HG03103 (cell line): ENCODE measurements at regions not wholly inside any gene's neighbourhood (a gene's known extent, or its start where the extent isn't known, plus 50 kb on each side); places are given as distances from the start of the nearest gene placed in this dataset.

Experiments used
- ATAC-seq: cut with Tn5 transposase; IDR thresholded peaks from one replicate; pipeline ENCODE4 v1.9.1; 2021; ENCODE audit warnings: low read depth; ENCODE audit not compliant: unreplicated experiment

DNA sequence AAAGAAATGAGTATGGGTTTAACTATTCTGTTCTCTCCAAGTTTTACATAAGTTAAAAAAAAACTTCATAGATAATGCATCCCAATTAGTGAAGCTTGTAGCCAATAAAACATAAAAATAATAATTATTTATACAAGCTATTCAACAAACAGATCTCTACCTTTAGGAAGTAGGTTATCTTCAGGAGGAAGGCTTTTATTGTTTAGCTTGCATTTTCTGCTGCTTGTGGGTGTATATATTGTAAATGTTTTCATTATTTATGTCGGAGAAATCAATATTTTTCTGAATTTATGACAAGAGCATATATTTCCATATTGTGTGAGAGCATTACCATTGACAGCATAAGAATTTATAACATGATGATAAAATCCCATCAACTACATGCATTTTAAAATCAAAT lies 208.3 kb downstream of the TRAM1L1 start:
- no peak for ATAC-seq

DNA sequence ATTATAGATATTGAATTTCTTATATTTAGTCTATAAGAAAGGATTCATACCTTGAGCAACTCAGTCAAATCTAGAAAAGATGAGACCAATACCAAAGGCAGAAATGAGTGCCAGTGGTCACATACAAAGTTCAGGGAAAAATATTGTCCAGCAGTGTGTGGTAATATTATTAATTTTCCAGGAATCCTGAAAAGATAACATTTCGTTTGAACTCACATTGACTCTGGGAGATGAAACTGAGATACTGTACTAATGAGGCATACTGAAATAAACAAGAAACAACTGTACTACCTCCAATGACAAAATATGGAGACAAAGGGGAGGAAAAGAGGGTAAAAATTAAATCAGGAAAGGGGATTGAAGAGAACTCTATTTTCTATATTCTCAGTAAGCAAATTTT lies 212.4 kb downstream of the TRAM1L1 start:
- no peak for ATAC-seq

DNA sequence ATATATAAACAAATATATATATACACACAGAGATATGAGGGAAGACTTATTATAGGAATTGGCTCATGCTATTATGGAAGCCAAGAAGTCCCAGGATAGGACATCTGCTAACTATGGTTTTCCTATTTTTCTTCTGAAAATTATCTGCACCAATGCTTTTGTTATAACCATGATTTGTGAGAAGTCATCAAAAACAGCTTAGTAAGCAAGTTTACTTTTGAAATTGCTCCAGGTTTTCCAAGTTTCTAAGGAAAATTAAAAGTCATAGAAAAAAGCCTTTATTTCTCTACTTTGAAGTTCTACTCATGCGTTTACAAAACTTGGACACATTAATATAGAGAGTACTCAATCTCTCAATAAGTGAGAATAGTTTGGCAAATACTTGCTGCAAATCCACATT lies 213.1 kb downstream of the TRAM1L1 start:
- no peak for ATAC-seq

DNA sequence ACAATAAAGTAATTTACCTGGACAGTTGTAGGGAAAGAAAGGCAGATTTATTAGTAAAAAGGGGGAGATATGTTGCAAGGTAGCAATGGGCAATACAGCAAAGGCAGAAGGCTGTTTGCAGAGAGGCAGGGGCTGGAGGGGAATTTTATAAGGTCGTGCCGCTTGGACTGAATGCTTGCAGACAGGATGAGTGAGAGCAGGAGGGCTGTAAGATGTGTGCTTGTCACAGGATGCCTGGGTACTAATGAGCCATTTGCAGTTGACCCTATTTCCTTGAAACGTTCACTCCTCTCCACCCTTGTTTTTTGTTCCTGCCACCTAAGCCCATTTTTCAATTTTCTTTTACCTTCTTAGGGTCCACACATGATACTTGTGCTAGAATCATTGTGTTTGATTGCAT lies 214.7 kb downstream of the TRAM1L1 start:
- no peak for ATAC-seq

DNA sequence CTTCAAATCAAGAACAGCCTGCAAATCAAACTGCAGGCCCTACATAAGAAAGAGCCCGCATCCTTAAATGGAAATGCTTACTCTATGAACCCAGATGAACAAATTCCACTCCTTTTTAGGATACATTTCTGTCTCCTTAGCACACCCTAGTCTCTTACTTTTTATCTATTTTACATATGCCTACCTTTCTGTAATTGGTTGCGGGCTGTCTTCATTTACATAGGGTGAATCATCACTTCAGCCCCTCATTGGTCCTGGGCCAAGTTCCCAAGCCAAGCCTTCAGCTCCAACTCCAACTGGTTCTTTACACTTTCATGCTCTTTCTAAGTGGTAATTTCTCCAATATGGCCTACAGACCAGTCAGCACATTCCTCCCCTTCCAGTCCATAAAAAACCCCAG lies 219.3 kb downstream of the TRAM1L1 start:
- no peak for ATAC-seq

DNA sequence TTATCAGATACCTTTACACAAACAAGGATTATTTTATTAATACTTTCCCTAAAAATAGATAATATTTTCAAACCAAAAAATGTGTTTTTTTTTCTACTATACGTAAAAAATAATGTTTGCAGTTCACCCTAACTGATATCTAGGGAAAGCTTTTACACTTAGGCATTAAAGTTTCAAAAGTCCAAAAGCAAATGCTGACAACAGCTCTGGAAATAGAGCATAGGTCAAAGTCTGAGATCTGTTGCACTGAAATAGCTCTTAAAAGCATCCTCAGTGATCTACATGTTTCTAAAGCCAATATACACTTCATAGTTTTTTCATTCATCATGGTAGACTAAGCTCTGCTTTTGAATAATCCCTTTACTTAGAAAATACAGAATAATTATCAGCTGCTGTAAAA lies 222.8 kb downstream of the TRAM1L1 start:
- no peak for ATAC-seq

DNA sequence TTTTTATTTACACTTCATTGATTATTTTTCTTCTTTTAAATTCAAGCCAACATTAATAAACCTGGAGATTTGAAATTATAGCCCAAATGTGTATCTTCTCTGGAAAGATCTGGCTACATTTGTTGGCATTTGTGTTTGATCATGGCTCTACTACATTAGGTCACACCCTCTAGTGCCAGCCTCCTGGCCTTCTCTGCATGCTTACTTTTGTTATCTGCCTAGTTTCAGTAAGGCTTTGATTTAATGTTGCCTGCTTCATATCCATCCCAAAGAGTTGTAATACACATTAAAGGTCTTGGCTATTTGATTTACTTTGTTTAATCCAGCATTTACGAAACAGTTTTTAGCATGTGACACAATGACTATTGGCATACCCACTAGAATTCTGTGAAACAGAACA lies 224.5 kb downstream of the TRAM1L1 start:
- ATAC-seq: no peak

DNA sequence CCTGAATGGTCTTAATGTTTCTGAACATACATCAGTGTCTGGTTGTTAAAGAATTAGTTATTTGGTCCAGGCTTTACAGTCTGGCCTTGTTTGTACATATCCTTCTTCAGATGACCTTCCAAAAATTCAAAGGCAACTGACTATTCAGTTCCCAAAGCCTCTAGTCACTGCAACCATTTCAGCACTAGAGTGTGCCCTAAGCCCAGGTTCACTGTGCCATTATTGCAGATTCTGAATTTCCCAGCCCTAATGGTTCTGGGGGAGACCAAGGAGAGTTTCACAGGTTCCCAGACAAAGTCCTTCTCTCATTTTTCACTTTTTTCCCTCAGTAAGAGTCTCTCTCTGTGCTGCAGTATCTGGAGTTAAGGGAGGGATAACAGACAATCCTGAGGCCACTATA lies 235.8 kb downstream of the TRAM1L1 start:
- ATAC-seq: no peak

DNA sequence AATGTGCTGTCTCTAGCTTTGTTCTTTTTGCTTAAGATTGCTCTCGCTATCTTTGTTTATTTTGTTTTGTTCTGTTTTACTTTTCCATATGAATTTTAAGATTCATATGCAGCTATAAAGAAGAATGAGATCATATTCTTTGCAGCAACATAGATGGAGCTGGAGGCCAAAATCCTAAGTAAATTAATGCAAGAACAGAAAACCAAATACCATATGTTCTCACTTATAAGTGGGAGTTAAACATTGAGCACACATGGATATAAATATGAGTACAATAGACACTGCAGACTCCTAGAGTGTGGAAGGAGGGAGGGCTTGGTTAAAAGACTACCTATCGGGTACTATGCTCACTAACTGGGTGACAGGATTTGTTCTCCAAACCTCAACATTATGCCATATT lies 237.8 kb downstream of the TRAM1L1 start:
- ATAC-seq: no peak

DNA sequence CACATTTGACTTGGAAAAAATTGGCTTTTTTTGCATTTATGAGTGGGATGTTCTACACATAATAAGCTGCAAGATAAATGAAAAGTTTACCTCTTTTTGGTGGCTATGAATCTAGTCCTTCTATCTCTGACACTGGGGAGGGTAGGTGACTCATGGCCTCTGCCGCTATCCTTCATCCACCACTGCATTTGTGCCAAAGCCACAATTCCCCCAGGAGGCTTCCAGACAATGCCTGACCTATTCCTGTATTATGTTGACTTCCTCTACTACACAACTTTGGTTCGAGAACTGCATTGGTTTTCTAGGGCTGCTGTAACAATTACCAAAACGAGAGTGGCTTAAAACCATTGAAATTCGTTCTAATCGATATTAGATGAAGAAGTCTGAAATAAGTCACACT lies 245.6 kb downstream of the TRAM1L1 start:
- no peak for ATAC-seq

DNA sequence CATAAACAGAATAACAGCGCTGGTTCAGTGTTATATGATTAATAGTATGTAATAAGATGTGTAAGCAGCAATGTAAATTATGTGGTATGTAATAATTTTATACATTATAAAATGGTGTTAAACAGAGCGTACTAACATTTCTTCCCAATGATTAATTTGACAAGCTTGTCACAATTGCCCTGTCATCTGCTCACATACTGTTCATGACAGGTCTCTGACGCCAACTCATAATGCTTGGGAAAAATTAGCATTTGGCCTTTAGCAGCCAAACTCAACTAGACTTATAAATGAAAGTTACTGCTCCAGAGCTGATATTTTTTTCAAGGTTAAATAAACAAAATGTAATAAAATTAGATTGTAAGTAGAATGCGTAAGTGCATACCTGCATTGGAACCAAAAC lies 246.8 kb downstream of the TRAM1L1 start:
- no peak for ATAC-seq

DNA sequence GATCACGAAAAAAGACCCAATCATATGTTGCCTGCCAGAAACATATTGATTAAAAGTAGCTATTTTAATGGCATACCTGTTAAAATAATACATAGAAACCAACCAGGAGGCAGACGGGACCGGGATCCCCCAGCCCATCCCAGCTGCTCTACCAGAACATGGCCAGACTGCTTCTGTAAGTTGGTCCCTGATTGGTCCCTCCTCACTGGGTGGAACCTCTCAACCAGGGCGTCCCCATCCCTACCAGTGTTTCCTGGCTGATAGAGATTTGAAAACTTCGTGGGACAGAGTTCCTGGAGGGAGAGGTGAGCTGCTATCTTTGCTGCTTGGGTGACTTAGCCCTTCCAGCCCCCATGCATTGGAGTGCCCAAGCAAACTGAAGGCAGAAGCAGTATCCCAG lies 256.2 kb downstream of the TRAM1L1 start:
- no peak for ATAC-seq

DNA sequence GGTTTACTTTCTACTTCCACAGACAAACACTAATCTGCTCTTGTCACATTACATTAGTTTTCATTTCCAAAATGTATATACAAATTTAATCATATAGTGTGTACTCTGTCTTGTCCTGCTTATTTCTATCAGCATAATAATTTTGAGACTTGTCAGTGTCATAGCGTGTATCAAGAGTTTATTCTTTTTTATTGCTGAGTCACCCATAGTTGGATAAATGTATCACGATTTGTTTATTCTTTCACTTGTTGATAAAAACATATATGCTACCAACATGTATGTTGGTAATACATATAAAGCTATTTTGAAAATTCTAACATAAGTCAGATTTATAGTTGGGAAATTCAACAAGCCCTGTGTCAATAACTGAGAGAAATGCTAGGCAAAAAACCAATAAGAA lies 261.2 kb downstream of the TRAM1L1 start:
- no peak for ATAC-seq

DNA sequence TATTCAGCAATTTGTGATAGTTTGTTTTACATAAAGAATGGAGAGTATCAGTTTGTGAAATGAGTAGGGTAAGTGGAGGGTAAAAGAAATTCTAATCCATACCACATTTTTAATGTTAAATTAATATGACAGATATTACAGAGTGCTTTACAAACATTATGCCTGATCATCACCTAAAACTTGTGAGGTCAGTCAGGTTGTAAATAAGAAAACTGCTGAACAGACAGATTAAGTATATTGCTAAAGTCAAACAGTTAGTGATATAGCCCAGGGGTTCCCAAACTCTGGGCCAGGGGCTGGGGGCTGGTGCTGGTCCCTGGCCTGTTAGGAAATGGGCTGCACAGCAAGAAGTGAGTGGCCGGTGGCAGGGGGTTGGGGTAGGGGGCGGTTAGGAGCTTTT lies 273.6 kb downstream of the TRAM1L1 start:
- ATAC-seq: no peak

DNA sequence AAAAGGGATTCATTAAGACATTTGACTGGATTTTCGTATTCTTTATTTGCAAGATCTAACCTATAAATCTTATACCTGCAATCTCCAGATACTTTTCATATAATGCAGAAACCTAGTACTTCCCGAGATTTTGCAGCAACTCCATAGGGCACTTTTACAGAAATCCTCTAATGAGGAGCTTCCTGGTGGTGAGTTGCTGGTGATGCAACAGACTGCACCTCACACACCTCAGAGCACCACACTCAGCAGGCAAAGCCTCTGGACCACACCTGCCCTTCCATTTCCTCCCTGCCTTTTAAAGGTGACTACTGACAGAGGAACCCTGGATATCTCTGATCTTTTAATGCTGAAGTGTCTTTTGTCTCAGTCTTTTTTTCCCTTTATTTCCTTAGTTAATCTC lies 289.4 kb downstream of the TRAM1L1 start:
- no peak for ATAC-seq

DNA sequence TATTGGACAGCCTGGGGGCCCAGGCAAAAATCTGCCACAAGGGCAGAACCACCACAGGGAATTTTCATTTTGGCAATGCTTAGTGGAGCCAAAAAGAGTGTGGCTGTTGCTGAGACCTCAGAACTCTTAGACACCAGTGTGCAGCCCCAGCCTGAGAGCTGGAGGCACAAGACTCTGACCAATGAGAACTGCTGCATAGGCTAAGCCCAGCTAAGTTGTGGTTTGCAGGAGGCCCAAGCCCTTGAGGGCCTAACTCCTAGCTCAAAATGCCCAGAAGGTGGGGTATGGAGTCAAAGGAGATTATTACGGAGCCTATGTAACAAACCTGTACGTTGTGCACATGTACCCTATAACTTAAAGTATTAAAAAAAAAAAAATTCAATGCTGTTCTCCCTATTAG lies 296.7 kb downstream of the TRAM1L1 start:
- no peak for ATAC-seq

DNA sequence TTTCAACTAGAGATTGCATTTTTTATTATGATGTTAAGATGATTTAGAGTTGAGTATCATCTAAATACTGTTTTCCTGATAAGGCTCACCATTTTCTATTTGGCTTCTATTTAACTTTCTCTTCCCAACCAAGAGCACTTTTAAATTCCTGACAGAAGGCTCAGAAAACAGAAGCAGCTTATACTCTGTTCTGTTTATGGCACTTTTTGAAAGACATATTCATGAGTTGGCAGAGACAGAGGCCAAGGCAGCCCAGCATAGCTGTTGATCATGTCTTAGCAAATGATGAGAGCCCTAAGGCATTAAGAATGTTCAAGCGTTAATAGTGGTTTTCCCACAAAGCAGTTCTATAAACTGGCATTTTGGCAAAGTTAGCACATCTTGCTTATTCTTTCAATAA lies 330.3 kb downstream of the TRAM1L1 start:
- ATAC-seq: no peak

DNA sequence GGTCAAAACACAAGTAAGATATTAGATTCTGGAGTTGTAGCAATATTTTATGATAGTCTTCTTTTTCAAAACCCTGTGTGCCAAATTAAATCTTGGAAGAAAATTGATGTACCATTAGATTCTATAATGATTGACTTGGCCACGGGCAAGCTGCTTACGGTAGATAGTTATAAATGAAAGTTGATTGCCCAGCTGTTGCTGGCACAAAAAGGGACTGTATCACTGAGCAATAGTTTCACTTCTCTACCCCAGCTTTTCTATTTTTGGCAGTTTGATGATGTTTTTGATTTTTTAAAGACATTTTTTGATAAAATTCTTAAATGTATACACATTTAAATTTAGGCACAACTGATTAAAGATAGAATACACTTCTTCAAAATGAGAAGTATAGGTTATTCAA lies 333.3 kb downstream of the TRAM1L1 start:
- no peak for ATAC-seq

DNA sequence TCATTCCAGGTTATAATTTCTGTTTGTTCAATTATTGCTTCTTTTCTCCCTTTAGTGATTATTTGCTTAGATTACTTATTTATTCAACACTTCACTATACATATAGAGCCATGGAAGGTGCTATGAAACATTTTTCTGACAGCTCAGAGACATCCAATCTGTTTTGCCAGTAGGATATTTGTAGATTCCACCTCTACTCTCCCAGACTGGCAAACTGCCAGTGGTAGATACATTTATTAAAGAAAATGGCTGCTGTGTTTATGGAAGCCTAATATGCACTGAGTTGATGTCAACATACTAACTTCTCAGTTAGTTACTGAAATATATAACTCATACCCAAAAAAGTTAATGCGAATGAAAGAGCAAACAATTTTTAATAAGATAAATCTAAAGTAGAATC lies 348.6 kb downstream of the TRAM1L1 start:
- ATAC-seq: no peak

DNA sequence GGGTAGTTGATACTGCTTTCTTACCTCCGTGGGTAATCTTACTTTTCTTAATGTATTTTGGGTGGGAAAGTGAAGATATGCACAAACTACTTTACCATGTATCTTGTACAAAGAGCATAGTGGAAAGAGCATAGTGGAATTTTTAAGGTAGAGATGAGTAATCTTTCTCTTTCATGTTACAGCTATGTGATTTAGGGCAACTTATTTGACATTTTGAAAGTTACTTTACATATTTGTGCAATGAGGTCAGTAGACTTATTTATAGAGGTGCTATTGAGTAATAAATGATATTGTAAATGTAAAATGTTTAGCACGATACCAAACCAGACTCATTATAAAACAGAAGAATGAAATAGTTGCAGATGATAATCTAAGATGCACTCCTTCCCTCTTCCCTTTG lies 351.2 kb downstream of the TRAM1L1 start:
- ATAC-seq: no peak

DNA sequence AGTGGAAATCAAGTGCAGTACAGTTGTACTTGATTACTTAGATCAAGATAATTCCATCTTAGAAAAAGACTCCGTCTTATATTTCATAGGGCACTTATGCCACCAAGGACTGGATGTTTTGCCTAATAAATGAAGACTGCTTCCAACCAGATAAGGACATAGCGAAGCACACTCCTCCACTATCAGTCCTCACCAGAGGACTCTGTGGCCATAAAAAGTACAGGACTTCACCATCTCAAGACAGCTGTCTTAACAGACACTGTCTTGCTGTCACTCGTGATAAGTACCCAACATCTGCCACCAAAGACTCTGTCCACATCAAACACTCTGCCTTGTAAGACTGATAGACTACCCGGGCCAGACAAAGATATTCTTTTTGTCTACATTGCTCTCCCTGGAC lies 352.0 kb downstream of the TRAM1L1 start:
- ATAC-seq: no peak

DNA sequence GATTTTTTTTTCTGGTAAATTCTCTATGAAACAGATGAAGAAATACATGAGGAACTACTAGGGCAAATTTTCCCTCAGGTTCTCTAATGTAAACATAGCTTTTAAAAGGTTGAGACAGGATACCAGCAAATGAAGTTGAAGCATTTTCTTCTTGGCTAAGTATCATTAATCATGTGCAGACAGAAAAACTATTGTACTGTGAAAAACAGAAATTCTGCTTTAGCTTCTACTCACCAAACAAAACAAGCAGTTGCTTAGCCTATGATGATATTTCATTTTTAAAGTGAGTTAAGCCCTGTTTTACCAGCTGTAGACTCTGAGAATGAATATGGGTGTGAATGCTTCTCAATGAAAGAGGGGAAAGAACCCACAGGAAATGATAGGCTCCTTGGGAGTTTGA lies 358.9 kb downstream of the TRAM1L1 start:
- no peak for ATAC-seq

DNA sequence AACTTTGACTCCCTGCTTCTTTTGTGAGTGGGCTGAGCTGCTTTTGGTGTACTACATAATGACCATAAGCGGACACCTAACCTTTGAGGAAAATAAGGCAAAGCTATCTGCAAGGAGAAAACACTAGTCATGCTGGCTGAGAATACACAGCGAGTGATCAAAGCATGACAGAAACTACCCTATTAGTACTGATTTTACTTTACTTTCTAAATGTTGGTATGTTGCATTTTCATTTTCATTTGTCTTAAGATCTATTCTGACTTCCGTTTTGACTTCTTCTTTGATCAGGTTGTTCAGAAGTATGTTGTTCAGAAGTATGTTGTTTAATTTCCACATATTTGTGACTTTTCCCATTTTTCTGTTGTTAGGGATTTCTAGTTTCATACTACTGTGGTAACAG lies 361.1 kb downstream of the TRAM1L1 start:
- ATAC-seq: peak; percentile 93

DNA sequence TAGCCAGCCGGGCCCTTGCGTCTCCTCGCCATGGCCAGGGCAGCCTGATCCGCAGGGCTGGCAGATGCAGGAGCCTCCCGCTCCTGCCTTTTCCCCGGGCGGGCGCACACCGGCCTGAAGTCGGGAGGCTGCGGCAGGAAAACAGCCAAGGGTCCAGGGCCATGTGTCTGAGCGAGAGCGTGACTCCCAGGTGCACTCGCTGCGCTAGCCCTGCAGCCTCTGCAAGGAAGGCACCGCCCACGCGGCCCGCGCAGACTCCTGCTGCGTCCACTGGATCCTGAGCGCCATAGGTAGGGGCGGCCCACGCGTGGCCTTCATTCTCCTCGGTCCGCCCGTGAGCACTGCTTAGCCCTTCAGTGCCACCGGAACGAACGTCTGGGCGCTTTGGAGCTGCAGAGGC lies 379.9 kb downstream of the TRAM1L1 start:
- no peak for ATAC-seq
